Activated T-cell treated with anti-CD3 and anti-CD28 coated beads, Interleukin-2, amount 50 U/mL, for 4 hours (primary cell): ENCODE measurements at regions not wholly inside any gene's neighbourhood (a gene's known extent, or its start where the extent isn't known, plus 50 kb on each side); places are given as distances from the start of the nearest gene placed in this dataset.

Source experiments
- ATAC-seq, 2 donors: fragments of 200-7000 bp; cut with Tn5 transposase; one replicate each; pipeline ENCODE4 v1.10.0; 2021
- DNase-seq: peaks from one replicate; pipeline ENCODE4 v3.0.0-alpha.2; 2020
- H3K27me3 Mint-ChIP-seq: one replicate; pipeline ENCODE4 v1.8.0; 2021; ENCODE audit warnings: low read depth, mixed read lengths
- H3K36me3 Mint-ChIP-seq: one replicate; pipeline ENCODE4 v1.8.0; 2022; ENCODE audit warnings: mixed read lengths; ENCODE audit not compliant: insufficient read depth
- H3K4me1 Mint-ChIP-seq: one replicate; pipeline ENCODE4 v1.8.0; 2021; ENCODE audit warnings: low read depth, mixed read lengths
- H3K4me3 Mint-ChIP-seq: one replicate; pipeline ENCODE4 v1.8.0; 2021; ENCODE audit warnings: mild to moderate bottlenecking, moderate library complexity, mixed read lengths
- H3K9me3 Mint-ChIP-seq: one replicate; pipeline ENCODE4 v1.8.0; 2021; ENCODE audit warnings: mixed read lengths

DNA sequence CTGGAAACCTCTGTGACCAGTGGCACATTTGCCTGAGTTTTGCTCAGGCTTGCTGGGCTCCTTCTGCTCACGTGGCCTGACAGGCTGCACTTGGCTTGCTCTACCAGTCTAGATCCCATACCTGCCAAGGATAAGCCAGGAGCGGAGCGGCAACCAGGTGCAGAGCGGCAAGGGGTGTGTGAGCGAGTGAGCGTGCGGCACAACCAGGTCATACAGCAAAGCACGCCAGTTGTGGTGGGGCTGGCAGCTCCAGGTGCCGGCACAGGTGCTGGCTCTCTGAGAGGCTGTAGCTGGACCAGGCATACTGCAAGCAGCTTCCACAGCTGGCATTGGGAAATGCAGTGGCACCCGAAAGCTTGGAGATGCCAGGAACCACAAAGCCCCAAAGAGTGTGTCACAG is 1495.1 kb downstream of the PCDH7 start:
- Mint-ChIP-seq H3K36me3 (no peaks in the 10 kb centered on the region), H3K9me3 (peaks cover 3% of the 10 kb centered on the region), H3K4me1 (no peaks in the 10 kb centered on the region), H3K4me3 (no peak overlapping the region), H3K27me3 (no peaks in the 10 kb centered on the region)
- DNase-seq = no peak
- no peak for ATAC-seq

- Mint-ChIP-seq H3K4me3 (no peak overlapping the region), H3K4me1 (no peaks in the 10 kb centered on the region), H3K27me3 (no peaks in the 10 kb centered on the region), H3K36me3 (no peaks in the 10 kb centered on the region), H3K9me3 (peaks cover 3% of the 10 kb centered on the region)
- ATAC-seq (no peak), DNase-seq (no peak)
Observed at GRCh38 chr4:32216502-32216901, 1496.3 kb downstream of the PCDH7 start.

GRCh38 chr4:32219306-32220075 is 1499.3 kb downstream of the PCDH7 start:
- Mint-ChIP-seq H3K27me3 (no peaks in the 10 kb centered on the region), H3K4me1 (no peaks in the 10 kb centered on the region), H3K4me3 (no peak overlapping the region), H3K9me3 (peaks cover 10% of the 10 kb centered on the region), H3K36me3 (no peaks in the 10 kb centered on the region)
- ATAC-seq (no peak), DNase-seq (no peak)

DNA sequence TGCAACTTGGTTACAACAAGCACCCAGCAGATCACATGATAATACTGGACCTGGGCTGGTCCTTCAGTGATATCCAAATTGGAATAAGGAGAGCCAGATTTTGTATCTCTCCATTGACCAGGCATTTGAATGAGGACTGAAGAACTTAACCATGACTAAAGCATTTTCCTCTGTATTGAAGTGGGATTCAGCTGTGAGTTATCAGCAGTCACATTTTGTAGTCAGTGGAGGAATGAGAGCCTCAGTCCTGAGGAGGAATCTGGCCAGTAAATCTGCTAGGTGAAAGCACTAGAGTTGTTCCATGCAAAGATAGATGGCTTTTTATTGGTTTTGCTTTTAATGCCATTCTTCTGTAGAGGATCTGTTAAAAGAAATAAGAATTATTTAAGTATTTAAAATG is 1506.0 kb downstream of the PCDH7 start:
- DNase-seq (no peak), ATAC-seq (no peak)
- Mint-ChIP-seq H3K4me3 (no peak overlapping the region), H3K27me3 (no peaks in the 10 kb centered on the region), H3K4me1 (no peaks in the 10 kb centered on the region), H3K9me3 (peaks cover 19% of the 10 kb centered on the region), H3K36me3 (no peaks in the 10 kb centered on the region)

GRCh38 chr4:32226733-32227132 is 1506.6 kb downstream of the PCDH7 start:
- DNase-seq (no peak), ATAC-seq (no peak)
- Mint-ChIP-seq H3K9me3 (peaks cover 19% of the 10 kb centered on the region), H3K4me1 (no peaks in the 10 kb centered on the region), H3K27me3 (no peaks in the 10 kb centered on the region), H3K4me3 (no peak overlapping the region), H3K36me3 (no peaks in the 10 kb centered on the region)

GRCh38 chr4:32243926-32244325 is 1523.8 kb downstream of the PCDH7 start:
- H3K27me3 Mint-ChIP-seq = no peaks in the 10 kb centered on the region
- H3K9me3 Mint-ChIP-seq = peaks cover 16% of the 10 kb centered on the region
- DNase-seq = no peak
- H3K4me3 Mint-ChIP-seq = no peak overlapping the region
- no peaks in the 10 kb centered on the region for H3K36me3 Mint-ChIP-seq
- H3K4me1 Mint-ChIP-seq = no peaks in the 10 kb centered on the region
- ATAC-seq = no peak

DNA sequence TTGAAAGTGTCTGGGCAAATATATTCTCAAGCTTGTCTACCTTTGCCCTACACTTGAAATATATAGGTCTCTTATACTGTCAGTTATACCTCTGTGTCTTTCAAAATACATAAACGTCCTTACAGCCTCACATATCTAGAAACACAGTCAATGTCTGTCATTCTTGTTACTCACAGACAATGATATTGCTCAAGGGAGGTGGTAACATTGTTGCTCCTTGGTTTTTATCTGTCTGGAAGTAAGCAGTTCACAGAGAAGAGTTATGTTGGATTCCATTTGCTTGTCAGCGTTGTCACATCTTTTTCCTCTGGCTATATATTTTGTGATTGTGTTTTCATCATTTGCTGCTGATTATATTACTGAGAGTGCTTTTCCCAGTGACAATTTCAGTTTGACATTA is 1528.9 kb downstream of the PCDH7 start:
- no peaks in the 10 kb centered on the region for H3K36me3 Mint-ChIP-seq
- H3K27me3 Mint-ChIP-seq = no peaks in the 10 kb centered on the region

GRCh38 chr4:32251126-32251525 is 1531.0 kb downstream of the PCDH7 start:
- DNase-seq = no peak
- H3K36me3 Mint-ChIP-seq = no peaks in the 10 kb centered on the region
- peaks cover 26% of the 10 kb centered on the region for H3K9me3 Mint-ChIP-seq
- H3K27me3 Mint-ChIP-seq = no peaks in the 10 kb centered on the region
- no peaks in the 10 kb centered on the region for H3K4me1 Mint-ChIP-seq
- no peak overlapping the region for H3K4me3 Mint-ChIP-seq
- no peak for ATAC-seq

More for the DNA sequence above, 1528.9 kb downstream of the PCDH7 start:
- ATAC-seq = no peak
- Mint-ChIP-seq H3K9me3 (peaks cover 26% of the 10 kb centered on the region), H3K4me3 (no peak overlapping the region), H3K4me1 (no peaks in the 10 kb centered on the region)
- no peak for DNase-seq

DNA sequence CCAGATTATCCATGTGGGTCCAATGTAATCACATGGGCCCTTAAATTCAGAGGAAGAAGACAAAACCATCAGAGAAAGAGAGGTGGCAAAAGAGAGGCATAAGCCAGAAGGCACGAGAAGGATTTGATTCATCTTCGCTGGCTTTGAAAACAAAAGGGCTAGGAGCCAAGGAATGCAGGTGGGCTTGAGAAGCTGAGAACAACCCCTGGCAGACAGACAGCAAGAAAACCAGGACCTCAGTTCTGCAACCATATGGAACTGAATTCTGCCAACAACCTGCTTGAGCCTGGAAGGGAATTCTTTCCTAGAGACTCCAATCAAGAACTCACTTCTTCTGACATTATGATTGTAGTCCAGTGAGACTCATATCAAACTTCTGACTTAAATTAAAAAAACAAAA is 1531.8 kb downstream of the PCDH7 start:
- Mint-ChIP-seq H3K36me3 (no peaks in the 10 kb centered on the region), H3K4me1 (no peaks in the 10 kb centered on the region)
- no peak for ATAC-seq

GRCh38 chr4:32254216-32254615 is 1534.0 kb downstream of the PCDH7 start:
- ATAC-seq (no peak), DNase-seq (no peak)
- Mint-ChIP-seq H3K4me3 (no peak overlapping the region), H3K4me1 (no peaks in the 10 kb centered on the region), H3K9me3 (peaks cover 29% of the 10 kb centered on the region), H3K27me3 (no peaks in the 10 kb centered on the region), H3K36me3 (no peaks in the 10 kb centered on the region)

More for the DNA sequence above, 1531.8 kb downstream of the PCDH7 start:
- no peak for DNase-seq
- Mint-ChIP-seq H3K9me3 (peaks cover 26% of the 10 kb centered on the region), H3K4me3 (no peak overlapping the region), H3K27me3 (no peaks in the 10 kb centered on the region)

DNA sequence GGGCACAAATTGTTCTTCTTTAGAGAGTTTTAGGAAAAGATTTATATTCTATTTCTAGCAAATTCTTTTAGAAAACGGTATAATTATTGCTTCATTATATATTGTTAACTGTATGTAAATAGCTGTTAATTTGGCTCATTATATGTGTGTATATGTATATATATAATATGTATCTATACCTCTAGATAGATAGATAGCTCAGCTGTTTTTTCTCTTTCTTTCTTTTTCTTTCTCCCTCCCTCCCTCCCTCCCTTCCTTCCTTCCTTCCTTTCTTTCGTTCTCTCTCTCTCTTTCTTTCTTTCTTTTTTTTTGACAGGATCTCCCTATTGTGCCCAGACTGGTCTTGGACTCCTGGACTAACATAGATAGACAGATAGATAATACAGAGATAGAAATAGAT is 1538.8 kb downstream of the PCDH7 start:
- no peaks in the 10 kb centered on the region for H3K4me1 Mint-ChIP-seq
- ATAC-seq (no peak), DNase-seq (no peak)
- no peak overlapping the region for H3K4me3 Mint-ChIP-seq
- no peaks in the 10 kb centered on the region for H3K36me3 Mint-ChIP-seq
- H3K27me3 Mint-ChIP-seq = no peaks in the 10 kb centered on the region
- H3K9me3 Mint-ChIP-seq = peaks cover 19% of the 10 kb centered on the region

- no peak overlapping the region for H3K4me3 Mint-ChIP-seq
Observed at GRCh38 chr4:32261196-32261595, 1541.0 kb downstream of the PCDH7 start.

GRCh38 chr4:32268863-32269262 is 1548.7 kb downstream of the PCDH7 start:
- Mint-ChIP-seq H3K9me3 (peaks cover 11% of the 10 kb centered on the region), H3K27me3 (no peaks in the 10 kb centered on the region), H3K36me3 (no peaks in the 10 kb centered on the region), H3K4me3 (no peak overlapping the region), H3K4me1 (no peaks in the 10 kb centered on the region)
- ATAC-seq (no peak), DNase-seq (no peak)

More at GRCh38 chr4:32261196-32261595, 1541.0 kb downstream of the PCDH7 start:
- no peaks in the 10 kb centered on the region for H3K27me3 Mint-ChIP-seq
- DNase-seq (no peak), ATAC-seq (no peak)
- peaks cover 13% of the 10 kb centered on the region for H3K9me3 Mint-ChIP-seq
- H3K4me1 Mint-ChIP-seq = no peaks in the 10 kb centered on the region
- no peaks in the 10 kb centered on the region for H3K36me3 Mint-ChIP-seq

DNA sequence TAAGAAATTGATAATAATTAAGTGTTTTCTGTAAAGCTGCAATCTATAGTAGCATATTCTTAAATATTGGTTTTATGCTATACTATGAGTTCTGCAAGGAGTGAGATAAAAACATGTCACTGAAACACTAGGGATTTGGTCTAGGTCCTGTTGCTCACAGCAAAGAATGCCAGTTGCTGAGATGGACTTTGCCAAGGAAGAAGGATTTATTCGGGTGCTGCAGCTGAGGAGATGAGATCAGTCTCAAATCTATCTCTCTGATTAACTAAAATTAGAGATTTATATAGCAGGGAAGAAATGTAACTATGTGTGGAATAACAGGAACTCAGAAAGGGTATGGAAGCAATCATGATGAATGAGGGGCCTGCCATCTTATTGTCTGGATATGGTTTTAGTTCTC is 1569.9 kb downstream of the PCDH7 start:
- ATAC-seq (no peak), DNase-seq (no peak)
- Mint-ChIP-seq H3K9me3 (peaks cover 7% of the 10 kb centered on the region), H3K36me3 (no peaks in the 10 kb centered on the region), H3K4me3 (no peak overlapping the region), H3K4me1 (no peaks in the 10 kb centered on the region), H3K27me3 (no peaks in the 10 kb centered on the region)

DNA sequence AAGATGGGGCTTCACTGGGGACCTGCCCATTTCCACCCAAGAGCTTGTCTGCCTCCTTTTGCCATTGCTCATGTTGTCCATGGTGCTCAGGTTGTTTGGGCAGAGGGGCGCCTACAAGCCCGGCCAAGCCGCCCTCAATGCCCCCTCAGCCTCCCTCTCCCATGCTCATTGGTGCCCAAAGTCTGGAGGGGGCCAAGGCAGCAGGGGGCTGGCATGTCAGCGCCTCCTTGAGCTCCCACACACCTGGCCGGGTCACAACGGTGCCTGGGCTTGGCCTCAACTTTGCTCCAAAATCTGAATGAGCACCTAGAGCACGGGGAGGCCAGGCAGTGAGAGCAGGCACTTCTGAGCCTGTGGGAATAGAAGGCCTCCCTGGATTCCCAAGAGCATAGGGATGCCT is 1598.8 kb downstream of the PCDH7 start:
- Mint-ChIP-seq H3K4me3 (no peak overlapping the region), H3K4me1 (no peaks in the 10 kb centered on the region), H3K9me3 (peaks cover 4% of the 10 kb centered on the region), H3K27me3 (no peaks in the 10 kb centered on the region), H3K36me3 (no peaks in the 10 kb centered on the region)
- no peak for ATAC-seq
- DNase-seq = no peak
